GM11168 (cell line): ENCODE measurements at regions not wholly inside any gene's neighbourhood (a gene's known extent, or its start where the extent isn't known, plus 50 kb on each side); places are given as distances from the start of the nearest gene placed in this dataset.

ENCODE experiments used
- in situ Hi-C: fragments of 300-500 bp; cut with MboI; formaldehyde crosslinking; loops from one replicate; pipeline ENCODE4 v1.12.0; 2022; ENCODE audit warnings: low sequenced_read_pairs; ENCODE audit not compliant: unreplicated experiment

- in situ Hi-C loops = no loop called here
Observed at GRCh38 chr5:77847814-77848290, 71.7 kb upstream of the TBCA start.

DNA sequence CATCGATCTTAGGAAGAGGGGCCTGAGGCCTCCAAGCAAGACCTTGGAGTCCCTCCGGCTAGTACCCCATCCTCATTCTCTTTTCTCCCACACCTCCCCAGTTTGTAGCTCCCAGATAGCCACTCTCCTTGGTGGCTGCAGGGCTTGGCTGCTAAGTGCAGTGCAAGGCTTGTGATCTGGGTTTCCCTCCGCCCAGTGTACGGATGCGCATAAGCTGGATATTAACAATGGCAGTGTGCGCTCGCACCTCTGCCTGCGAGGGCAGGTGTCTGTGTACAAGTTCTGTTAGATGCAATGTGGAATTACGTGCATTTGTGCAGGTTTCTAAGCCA, 71.0 kb upstream of the TBCA start:
- in situ Hi-C loops = no loop called here

- in situ Hi-C loops = no loop called here
Observed at GRCh38 chr5:77846422-77847128, 70.4 kb upstream of the TBCA start.

DNA sequence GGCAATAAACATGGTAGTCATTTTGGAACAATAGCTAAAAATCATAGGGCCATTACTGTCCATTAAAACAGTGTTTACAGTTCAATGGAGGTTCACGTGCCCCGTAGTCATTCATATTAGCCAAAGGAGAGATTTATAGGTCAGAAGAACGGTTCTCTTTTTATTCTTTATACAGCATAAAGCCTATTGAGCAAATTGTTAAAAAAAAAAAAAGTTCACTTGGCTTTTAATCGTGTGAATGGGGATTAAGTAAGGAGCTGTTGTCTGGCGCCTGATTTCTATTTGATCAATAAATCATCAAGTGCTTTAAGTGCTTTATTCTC, 69.1 kb upstream of the TBCA start:
- in situ Hi-C loops = no loop called here

GRCh38 chr5:77844623-77845323, 68.6 kb upstream of the TBCA start:
- in situ Hi-C loops = no loop called here

GRCh38 chr5:77844373-77844622, 68.2 kb upstream of the TBCA start:
- in situ Hi-C loops = no loop called here

GRCh38 chr5:77843570-77844372, 67.6 kb upstream of the TBCA start:
- in situ Hi-C loops = no loop called here

- in situ Hi-C loops = no loop called here
Observed at GRCh38 chr5:77842243-77842642, 66.1 kb upstream of the TBCA start.

DNA sequence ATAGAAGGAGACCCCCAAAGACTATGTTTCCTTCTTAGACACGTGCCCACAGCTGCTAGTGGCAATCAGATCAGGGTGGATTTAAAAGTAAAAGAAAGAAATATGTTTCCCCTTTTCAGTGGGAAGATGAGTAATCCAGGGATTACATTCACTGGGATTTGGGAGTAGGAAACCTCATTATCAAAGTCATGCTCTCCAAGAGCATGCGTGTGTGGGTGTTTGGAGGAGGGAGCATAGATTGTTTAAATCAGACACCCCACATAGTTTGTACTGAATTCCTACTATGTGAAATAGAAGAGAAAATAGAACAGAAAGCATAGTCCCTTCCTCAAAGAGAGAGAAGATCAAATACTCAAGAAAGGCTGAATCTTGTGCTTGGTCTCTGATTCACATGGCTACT, 65.5 kb upstream of the TBCA start:
- in situ Hi-C loops = no loop called here

GRCh38 chr5:77840930-77841329, 64.8 kb upstream of the TBCA start:
- in situ Hi-C loops = no loop called here

- in situ Hi-C loops = no loop called here
Observed at GRCh38 chr5:77839691-77840090, 63.6 kb upstream of the TBCA start.

GRCh38 chr5:77832938-77833337, 56.8 kb upstream of the TBCA start:
- in situ Hi-C loops = no loop called here

- in situ Hi-C loops = no loop called here
Observed at GRCh38 chr5:77832166-77832770, 56.1 kb upstream of the TBCA start.

DNA sequence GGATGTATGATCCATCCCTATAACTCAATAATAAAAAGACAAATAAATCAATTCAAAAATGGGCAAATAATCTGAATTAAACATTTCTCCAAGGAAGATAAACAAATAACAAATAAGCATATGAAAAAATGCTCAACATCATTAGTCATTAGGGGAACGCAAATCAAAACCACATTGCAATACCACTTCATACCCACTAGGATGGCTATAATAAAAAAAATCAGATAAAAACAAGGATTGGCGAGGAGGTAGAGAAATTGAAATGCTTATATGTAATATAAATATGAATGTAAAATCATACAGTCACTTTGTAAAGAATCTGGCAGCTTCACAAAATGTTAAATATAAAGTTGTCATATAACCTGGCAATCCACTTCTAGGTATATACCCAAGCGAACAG, 52.3 kb upstream of the TBCA start:
- in situ Hi-C loops = no loop called here
